Activated naive CD8-positive, alpha-beta T cell treated with anti-CD3 and anti-CD28 coated beads, Interleukin-2, amount 50 U/mL, for 24 hours (primary cell): ENCODE measurements at regions not wholly inside any gene's neighbourhood (a gene's known extent, or its start where the extent isn't known, plus 50 kb on each side); places are given as distances from the start of the nearest gene placed in this dataset.
A peak's percentile ranks its signal among the peaks of the same experiment; 100 is the strongest.

ENCODE experiments used
- ATAC-seq: fragments of 150-1000 bp; cut with Tn5 transposase; one replicate; pipeline ENCODE4 v1.10.0; 2021
- DNase-seq: peaks from one replicate; pipeline ENCODE4 v3.0.0; 2021
- H3K27ac Mint-ChIP-seq: one replicate; pipeline ENCODE4 v1.8.0; 2021; ENCODE audit warnings: mild to moderate bottlenecking, mixed read lengths
- H3K27me3 Mint-ChIP-seq: one replicate; pipeline ENCODE4 v1.8.0; 2021; ENCODE audit warnings: mixed read lengths
- H3K36me3 Mint-ChIP-seq: one replicate; pipeline ENCODE4 v1.8.0; 2021; ENCODE audit warnings: low read depth, mixed read lengths
- H3K4me1 Mint-ChIP-seq: one replicate; pipeline ENCODE4 v1.8.0; 2021; ENCODE audit warnings: mixed read lengths
- H3K4me3 Mint-ChIP-seq: one replicate; pipeline ENCODE4 v1.8.0; 2021; ENCODE audit warnings: mild to moderate bottlenecking, moderate library complexity, mixed read lengths
- H3K9me3 Mint-ChIP-seq: one replicate; pipeline ENCODE4 v1.8.0; 2021; ENCODE audit warnings: mixed read lengths

DNA sequence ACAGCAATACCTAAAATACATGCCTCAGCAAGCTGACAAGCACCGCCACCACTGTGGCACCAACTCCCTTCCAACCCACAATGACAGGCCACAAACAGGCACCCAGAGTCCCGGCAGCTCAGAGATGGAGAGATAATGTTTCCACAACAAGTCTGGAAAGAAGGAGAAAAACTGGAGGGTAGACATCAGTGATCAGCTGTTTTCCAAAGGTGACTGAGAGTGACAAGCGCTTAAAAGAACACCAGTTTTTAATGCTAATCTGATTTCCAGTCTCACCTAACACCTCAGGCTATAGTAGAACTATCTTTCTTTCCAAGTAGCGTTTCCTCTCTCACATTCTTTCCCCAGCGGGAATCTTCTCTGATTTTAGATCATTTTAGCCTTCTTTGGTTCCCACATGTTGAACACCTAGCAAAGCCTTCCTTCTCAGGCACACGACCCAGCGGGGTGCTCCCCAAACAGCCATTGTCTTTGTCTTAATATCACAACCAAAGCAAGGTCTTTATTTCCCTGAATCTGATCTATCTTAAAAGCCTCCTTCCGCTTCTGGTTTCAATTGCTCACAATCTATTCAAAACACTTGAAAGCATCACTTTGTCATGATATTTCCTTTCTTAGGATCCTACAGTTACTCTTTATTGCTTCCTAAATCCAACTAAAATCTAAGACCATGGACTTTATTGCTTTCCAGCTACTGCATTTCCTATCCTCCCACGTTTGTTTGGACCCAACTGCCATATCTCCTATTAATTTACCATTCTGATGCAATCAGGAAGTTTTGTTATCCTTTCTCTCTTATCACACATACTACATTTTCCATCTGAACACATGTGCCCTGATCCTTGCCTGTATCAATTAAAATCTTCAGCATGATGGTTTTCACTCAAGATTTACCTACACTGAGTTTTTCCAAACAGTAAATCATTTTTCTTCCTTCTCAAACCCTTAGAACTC, 282.7 kb downstream of the ADGB start:
- Mint-ChIP-seq H3K27me3 (peaks cover 8% of the 10 kb centered on the region), H3K36me3 (no peaks in the 10 kb centered on the region), H3K4me1 (peaks cover 32% of the 10 kb centered on the region), H3K9me3 (peaks cover 3% of the 10 kb centered on the region), H3K4me3 (no peak overlapping the region), H3K27ac (no peak overlapping the region)
- DNase-seq = no peak
- no peak for ATAC-seq

DNA sequence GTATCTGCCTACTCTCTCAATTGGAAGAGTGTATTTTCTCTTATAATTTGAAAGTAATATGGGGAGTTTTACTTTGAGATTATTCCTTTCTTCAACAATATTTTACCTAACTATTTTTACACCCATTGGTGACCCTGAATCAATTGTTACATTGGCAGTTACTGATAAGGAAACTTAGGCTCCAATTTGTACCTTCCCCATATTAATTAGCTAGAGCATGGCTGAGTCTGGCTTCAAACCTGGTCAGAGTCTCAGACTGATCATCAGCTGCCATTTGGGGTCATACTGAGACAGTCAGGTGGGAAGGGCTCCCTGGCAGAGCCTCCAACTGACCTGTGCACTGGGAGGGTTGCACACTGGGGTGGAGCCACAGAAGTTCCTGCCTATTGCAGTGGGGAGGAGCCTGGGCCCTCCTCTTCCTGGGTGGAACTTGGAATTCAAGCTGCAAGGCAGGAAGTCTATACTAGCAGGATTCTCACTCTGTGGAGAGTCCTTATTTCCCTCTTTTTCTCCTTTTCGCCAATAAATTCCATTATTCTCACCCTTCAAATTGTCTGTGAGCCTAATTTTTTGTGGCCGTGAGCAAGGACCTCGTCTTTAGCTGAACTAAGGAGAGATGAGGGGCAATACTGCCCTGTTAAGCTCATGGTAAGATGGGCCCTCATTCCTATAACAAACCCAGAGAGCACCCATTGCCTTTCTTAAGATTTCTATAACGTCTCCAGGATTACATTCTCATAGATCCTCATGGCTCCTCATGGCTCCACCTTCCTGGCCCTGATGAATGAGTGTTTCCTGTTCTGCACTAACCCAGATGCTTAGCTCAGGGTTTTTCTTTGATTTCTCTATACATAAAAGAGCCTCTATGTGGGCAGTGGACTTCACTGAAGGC, 285.1 kb downstream of the ADGB start:
- Mint-ChIP-seq H3K36me3 (no peaks in the 10 kb centered on the region), H3K9me3 (peaks cover 3% of the 10 kb centered on the region), H3K27ac (no peak overlapping the region), H3K4me1 (peaks cover 10% of the 10 kb centered on the region), H3K4me3 (no peak overlapping the region), H3K27me3 (peaks cover 8% of the 10 kb centered on the region)
- ATAC-seq (no peak), DNase-seq (no peak)

DNA sequence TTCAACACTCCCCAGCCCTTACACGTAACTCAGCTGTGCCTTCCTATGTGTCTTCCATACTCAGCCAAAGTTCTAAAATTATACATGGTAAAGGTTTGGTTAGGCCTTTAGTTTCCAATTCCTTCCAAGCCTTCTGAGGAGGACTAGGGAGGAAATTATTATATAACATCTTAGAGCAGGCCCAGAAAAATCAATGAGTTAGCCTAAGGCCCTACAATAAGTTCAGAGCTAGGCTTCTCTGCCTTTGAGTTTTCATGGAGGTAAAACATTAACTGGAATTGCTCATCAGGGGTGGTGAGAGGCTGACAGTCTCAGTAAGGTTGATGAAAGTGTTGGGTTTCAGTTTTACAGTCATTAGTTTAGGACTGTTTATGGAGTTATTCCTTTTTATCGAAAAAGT, 286.0 kb downstream of the ADGB start:
- Mint-ChIP-seq H3K4me1 (peaks cover 4% of the 10 kb centered on the region), H3K27ac (no peak overlapping the region), H3K9me3 (no peaks in the 10 kb centered on the region), H3K4me3 (no peak overlapping the region), H3K36me3 (no peaks in the 10 kb centered on the region), H3K27me3 (peaks cover 8% of the 10 kb centered on the region)
- DNase-seq (no peak), ATAC-seq (no peak)

- Mint-ChIP-seq H3K36me3 (no peaks in the 10 kb centered on the region), H3K4me1 (peaks cover 4% of the 10 kb centered on the region), H3K27me3 (peaks cover 8% of the 10 kb centered on the region), H3K9me3 (no peaks in the 10 kb centered on the region), H3K4me3 (no peak overlapping the region), H3K27ac (no peak overlapping the region)
- DNase-seq (no peak), ATAC-seq (no peak)
Observed at GRCh38 chr6:146885708-146886457, 287.1 kb downstream of the ADGB start.

DNA sequence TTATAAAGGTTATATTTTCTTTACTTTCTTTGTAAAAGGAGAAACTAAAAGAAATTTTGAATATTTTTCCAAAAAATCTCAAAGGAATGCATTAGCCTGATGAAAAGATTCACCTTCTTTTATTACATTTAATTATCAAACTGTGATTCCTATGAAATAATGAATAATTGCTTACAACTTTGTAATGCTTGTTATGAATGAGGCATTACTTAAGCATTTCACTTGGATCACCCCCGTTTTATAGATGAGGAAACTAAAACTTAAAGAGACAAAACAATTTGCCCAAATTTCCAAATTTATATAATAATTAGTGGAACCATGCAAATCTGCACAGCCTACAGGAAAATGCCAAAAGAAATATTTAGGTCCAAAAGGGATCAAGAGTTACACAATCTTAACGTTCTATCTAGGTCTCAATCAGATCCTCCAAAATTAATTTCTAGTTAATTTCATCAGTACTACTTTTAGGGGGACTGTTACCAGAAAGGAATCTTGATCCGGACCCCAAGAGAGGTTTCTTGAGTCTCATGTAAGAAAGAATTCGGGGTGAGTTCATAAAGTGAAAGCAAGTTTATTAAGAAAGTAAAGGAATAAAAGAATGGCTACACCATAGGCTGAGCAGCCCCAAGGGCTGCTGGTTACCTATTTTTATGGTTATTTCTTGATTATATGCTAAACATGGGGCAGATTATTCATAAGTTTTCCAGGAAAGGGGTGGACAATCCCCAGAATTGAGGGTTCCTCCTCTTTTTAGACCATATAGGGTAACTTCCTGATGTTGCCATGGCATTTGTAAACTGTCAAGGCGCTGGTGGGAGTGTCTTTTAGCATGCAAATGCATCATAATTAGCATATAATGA, 288.0 kb downstream of the ADGB start:
- ATAC-seq (no peak), DNase-seq (no peak)
- H3K9me3 Mint-ChIP-seq = no peaks in the 10 kb centered on the region
- H3K4me1 Mint-ChIP-seq = peaks cover 3% of the 10 kb centered on the region
- H3K36me3 Mint-ChIP-seq = no peaks in the 10 kb centered on the region
- peaks cover 8% of the 10 kb centered on the region for H3K27me3 Mint-ChIP-seq
- no peak overlapping the region for H3K27ac Mint-ChIP-seq
- H3K4me3 Mint-ChIP-seq = no peak overlapping the region

DNA sequence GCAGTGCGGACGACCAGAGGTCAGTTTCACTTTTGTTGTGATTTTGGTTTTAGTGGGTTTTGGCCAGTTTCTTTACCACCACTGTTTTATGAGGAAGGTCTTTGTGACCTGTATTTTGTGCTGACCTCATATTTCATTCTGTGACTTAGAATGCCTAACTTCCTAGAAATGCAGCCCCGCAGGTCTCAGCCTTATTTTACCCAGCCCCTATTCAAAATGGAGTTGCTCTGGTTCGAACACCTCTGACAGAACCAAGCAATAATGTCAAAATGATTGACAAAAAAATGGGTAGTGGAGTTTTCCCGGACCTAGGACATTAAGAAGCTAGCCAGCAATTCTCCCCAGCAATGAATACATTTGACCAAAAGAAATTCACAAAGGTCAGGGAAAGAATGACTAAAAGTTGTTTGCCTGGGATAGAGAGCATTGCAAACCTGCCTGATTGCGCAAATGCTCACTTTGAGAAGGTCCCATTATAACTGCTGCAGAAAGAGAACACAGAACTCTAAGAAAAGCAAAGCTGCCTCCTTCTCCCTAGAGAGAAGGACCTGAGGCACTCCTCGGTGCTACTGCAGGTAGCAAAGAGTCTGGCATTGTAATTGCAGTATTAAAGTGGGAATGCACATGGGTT, 288.8 kb downstream of the ADGB start:
- Mint-ChIP-seq H3K4me3 (no peak overlapping the region), H3K27me3 (peaks cover 8% of the 10 kb centered on the region), H3K9me3 (no peaks in the 10 kb centered on the region), H3K27ac (no peak overlapping the region), H3K36me3 (no peaks in the 10 kb centered on the region), H3K4me1 (peaks cover 9% of the 10 kb centered on the region)
- ATAC-seq (no peak), DNase-seq (no peak)

- H3K27me3 Mint-ChIP-seq = peaks cover 9% of the 10 kb centered on the region
- H3K27ac Mint-ChIP-seq = no peak overlapping the region
- H3K9me3 Mint-ChIP-seq = no peaks in the 10 kb centered on the region
- ATAC-seq = no peak
- no peak for DNase-seq
- H3K4me3 Mint-ChIP-seq = no peak overlapping the region
- H3K36me3 Mint-ChIP-seq = no peaks in the 10 kb centered on the region
- peaks cover 12% of the 10 kb centered on the region for H3K4me1 Mint-ChIP-seq
Observed at GRCh38 chr6:146889303-146889702, 290.5 kb downstream of the ADGB start.

DNA sequence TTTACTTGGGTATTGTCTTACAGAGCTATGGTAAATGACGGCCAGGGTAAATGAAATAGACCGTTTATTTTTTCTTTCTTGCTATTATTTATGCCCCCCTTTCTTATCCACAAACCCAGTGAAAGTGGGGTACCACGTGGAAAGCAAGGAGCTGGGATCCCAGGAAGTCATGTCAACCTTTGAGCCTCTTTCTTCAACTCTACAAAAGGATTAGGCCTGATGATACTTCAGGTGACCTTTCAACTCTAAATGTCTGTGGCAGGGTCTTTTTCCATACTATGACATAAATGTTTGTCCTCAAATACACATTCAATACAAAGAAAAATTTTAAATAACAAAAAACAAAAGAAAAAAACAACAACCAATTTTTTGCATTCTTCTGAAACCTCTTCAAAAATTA, 291.4 kb downstream of the ADGB start:
- DNase-seq (no peak), ATAC-seq (no peak)
- Mint-ChIP-seq H3K27me3 (peaks cover 18% of the 10 kb centered on the region), H3K36me3 (no peaks in the 10 kb centered on the region), H3K4me1 (peaks cover 12% of the 10 kb centered on the region), H3K4me3 (no peak overlapping the region), H3K9me3 (no peaks in the 10 kb centered on the region), H3K27ac (no peak overlapping the region)

DNA sequence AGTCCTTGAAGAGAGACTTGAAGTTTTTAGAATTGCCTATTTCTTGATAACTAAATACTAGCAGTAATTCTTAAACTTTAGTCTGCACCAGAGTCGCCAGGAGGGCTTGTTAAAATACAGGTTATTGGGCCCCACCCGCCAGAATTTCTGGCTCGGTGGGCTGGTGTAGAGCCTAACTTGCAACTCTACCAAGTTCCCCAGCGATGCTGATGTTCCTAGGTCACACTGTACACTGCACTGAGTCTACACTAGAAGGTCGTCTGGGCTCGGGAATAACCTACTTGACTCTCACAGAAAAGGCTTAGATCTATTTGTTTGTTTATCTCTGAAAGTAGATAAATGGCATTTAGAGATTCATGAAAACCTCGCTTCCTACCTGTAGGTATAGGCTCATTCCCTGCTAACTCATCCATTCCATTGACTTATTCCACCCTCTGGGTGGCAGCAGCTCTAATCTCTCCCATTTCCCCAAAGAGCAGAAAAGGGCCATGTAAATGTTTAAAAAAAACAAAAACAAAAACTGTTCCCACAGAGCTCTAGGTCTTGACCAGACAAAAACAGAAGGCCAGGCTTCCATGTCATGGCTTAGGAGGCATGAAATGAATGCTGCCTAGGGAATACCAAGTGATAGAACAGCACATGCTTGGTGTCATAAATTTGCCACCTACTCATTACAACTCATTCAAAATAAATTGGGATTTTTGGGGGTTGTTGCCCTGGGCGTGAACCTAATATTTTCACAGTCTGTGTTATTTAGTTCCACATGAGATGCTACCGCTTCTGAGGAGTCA, 292.1 kb downstream of the ADGB start:
- no peak overlapping the region for H3K27ac Mint-ChIP-seq
- no peaks in the 10 kb centered on the region for H3K9me3 Mint-ChIP-seq
- H3K36me3 Mint-ChIP-seq = no peaks in the 10 kb centered on the region
- no peak for ATAC-seq
- H3K27me3 Mint-ChIP-seq = peaks cover 14% of the 10 kb centered on the region
- H3K4me1 Mint-ChIP-seq = peaks cover 12% of the 10 kb centered on the region
- no peak for DNase-seq
- H3K4me3 Mint-ChIP-seq = no peak overlapping the region

DNA sequence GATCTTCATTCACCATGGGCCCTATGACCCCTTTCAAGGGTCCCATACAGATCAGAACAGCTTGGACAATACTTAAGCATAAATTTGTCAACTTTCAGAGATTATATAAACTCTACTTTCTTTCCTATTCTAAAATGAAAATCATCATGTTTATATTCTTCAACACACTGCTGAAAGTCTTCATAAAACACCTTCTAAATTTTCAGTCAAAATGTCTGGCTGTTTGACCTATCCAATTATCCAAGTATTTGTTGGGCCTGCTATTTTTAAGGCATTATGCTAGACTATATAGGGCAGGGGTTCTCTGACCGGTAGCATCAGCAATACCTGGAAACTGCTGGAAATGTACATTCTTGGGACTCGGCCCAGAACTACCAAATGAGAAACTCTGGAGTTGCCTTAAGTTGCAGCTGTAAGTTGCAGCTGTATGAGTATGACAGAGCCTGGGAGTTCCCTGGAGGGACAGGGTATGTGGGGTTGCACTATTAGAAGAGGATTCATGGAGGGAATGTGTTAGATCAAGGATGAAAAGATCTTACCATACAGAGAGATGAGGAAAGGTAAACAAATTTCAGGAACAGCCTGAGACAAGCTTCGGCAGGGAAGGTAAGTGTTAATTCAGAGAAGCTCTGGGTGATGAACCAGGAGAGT, 293.0 kb downstream of the ADGB start:
- Mint-ChIP-seq H3K27ac (peak overlapping the region; percentile 5), H3K9me3 (no peaks in the 10 kb centered on the region), H3K4me1 (peaks cover 10% of the 10 kb centered on the region), H3K27me3 (peaks cover 12% of the 10 kb centered on the region), H3K4me3 (no peak overlapping the region), H3K36me3 (no peaks in the 10 kb centered on the region)
- no peak for DNase-seq
- no peak for ATAC-seq

GRCh38 chr6:146892283-146892612, 293.5 kb downstream of the ADGB start:
- Mint-ChIP-seq H3K4me1 (peaks cover 10% of the 10 kb centered on the region), H3K27ac (peak overlapping the region; percentile 5), H3K27me3 (peaks cover 12% of the 10 kb centered on the region), H3K9me3 (no peaks in the 10 kb centered on the region), H3K4me3 (no peak overlapping the region), H3K36me3 (no peaks in the 10 kb centered on the region)
- no peak for ATAC-seq
- no peak for DNase-seq

GRCh38 chr6:146892613-146893401, 294.0 kb downstream of the ADGB start:
- DNase-seq (no peak), ATAC-seq (no peak)
- Mint-ChIP-seq H3K4me1 (peaks cover 10% of the 10 kb centered on the region), H3K27ac (no peak overlapping the region), H3K4me3 (no peak overlapping the region), H3K9me3 (no peaks in the 10 kb centered on the region), H3K27me3 (peaks cover 12% of the 10 kb centered on the region), H3K36me3 (no peaks in the 10 kb centered on the region)
